ENCODE measurements at regions not wholly inside any gene's neighbourhood (a gene's known extent, or its start where the extent isn't known, plus 50 kb on each side); places are given as distances from the start of the nearest gene placed in this dataset.

- no peak overlapping the region for H3K4me3 ChIP-seq (ENCODE audit: low read depth, low read length)
- TF ChIP-seq CTCF (IDR thresholded peaks at IDR 0.05; ENCODE audit: insufficient read depth, low read length) = no peak
- DNase-seq (ENCODE audit: low read depth) = no peak
Measured at GRCh38 chr12:23001487-23001886, 376.5 kb downstream of the ETNK1 start.

GRCh38 chr12:23002381-23002780 is 377.4 kb downstream of the ETNK1 start:
- H3K4me3 ChIP-seq (ENCODE audit: low read depth, low read length) = no peak overlapping the region
- no peak for TF ChIP-seq CTCF (IDR thresholded peaks at IDR 0.05; ENCODE audit: insufficient read depth, low read length)
- no peak for DNase-seq (ENCODE audit: low read depth)

GRCh38 chr12:23004473-23005020 is 379.6 kb downstream of the ETNK1 start:
- no peak overlapping the region for H3K4me3 ChIP-seq (ENCODE audit: low read depth, low read length)
- no peak for DNase-seq (ENCODE audit: low read depth)
- no peak for TF ChIP-seq CTCF (IDR thresholded peaks at IDR 0.05; ENCODE audit: insufficient read depth, low read length)

- DNase-seq (ENCODE audit: low read depth) = no peak
- no peak for TF ChIP-seq CTCF (IDR thresholded peaks at IDR 0.05; ENCODE audit: insufficient read depth, low read length)
- no peak overlapping the region for H3K4me3 ChIP-seq (ENCODE audit: low read depth, low read length)
Measured at GRCh38 chr12:23005387-23005786, 380.4 kb downstream of the ETNK1 start.

- no peak for TF ChIP-seq CTCF (IDR thresholded peaks at IDR 0.05; ENCODE audit: insufficient read depth, low read length)
- DNase-seq (ENCODE audit: low read depth) = no peak
- H3K4me3 ChIP-seq (ENCODE audit: low read depth, low read length) = no peak overlapping the region
Measured at GRCh38 chr12:23006413-23006812, 381.4 kb downstream of the ETNK1 start.

- no peak overlapping the region for H3K4me3 ChIP-seq (ENCODE audit: low read depth, low read length)
- TF ChIP-seq CTCF (IDR thresholded peaks at IDR 0.05; ENCODE audit: insufficient read depth, low read length) = no peak
- DNase-seq (ENCODE audit: low read depth) = peak; percentile 76
Measured at GRCh38 chr12:23008623-23009022, 383.7 kb downstream of the ETNK1 start.

GRCh38 chr12:23014749-23015148 is 389.8 kb downstream of the ETNK1 start:
- peak; percentile 11 for DNase-seq (ENCODE audit: low read depth)
- no peak for TF ChIP-seq CTCF (IDR thresholded peaks at IDR 0.05; ENCODE audit: insufficient read depth, low read length)
- H3K4me3 ChIP-seq (ENCODE audit: low read depth, low read length) = no peak overlapping the region

Measured in fibroblast of the aortic adventitia (primary cell).